ENCODE measurements at regions not wholly inside any gene's neighbourhood (a gene's known extent, or its start where the extent isn't known, plus 50 kb on each side); places are given as distances from the start of the nearest gene placed in this dataset.

DNA sequence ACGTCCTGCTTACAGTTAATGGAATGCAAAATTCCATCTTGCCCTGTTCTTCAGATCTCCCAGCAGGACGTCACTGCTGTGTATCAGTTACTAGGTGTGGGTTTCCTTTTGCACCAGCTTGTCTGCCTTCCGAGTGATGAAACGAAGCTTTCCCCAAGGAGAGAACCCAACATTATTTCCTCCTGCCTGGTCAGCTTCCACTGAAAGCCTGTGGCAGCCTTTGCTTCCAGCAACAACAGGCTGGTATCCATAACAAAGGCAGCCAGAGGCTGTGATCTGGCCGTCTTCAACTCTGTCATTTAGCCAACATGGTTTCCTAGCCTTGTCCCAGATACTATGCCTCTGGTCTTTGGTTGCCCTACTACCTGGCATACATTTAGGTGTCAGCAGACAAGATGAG lies 78.9 kb upstream of the HEY2 start:
- TF ChIP-seq ZFX (IDR thresholded peaks at IDR 0.05), result no peak
- TF ChIP-seq, protein P1, sequence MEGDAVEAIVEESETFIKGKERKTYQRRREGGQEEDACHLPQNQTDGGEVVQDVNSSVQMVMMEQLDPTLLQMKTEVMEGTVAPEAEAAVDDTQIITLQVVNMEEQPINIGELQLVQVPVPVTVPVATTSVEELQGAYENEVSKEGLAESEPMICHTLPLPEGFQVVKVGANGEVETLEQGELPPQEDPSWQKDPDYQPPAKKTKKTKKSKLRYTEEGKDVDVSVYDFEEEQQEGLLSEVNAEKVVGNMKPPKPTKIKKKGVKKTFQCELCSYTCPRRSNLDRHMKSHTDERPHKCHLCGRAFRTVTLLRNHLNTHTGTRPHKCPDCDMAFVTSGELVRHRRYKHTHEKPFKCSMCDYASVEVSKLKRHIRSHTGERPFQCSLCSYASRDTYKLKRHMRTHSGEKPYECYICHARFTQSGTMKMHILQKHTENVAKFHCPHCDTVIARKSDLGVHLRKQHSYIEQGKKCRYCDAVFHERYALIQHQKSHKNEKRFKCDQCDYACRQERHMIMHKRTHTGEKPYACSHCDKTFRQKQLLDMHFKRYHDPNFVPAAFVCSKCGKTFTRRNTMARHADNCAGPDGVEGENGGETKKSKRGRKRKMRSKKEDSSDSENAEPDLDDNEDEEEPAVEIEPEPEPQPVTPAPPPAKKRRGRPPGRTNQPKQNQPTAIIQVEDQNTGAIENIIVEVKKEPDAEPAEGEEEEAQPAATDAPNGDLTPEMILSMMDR (conservative IDR thresholded peaks at IDR 0.05), result no peak
- H3K27ac ChIP-seq, result no peak overlapping the region

DNA sequence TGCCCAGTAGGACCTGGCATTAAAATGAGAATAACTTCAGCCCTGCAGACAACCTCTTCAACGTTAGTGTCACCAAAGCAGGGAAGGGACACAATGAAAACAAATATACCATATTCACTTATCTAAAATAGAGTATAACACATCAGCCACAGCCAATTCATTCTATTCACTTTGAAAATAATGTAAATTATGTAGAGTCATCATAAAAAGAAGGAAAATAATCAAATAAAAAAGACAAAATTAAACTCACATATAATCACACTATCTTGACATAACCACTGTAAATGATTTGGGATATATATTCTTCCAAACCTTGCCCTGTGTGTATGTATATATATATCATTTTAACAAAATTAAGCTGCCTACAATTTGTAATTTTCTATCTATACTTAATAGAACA lies 78.1 kb upstream of the HEY2 start:
- TF ChIP-seq ZFX (IDR thresholded peaks at IDR 0.05), result no peak
- TF ChIP-seq, protein P1 (conservative IDR thresholded peaks at IDR 0.05), result no peak
- no peak overlapping the region for H3K27ac ChIP-seq

DNA sequence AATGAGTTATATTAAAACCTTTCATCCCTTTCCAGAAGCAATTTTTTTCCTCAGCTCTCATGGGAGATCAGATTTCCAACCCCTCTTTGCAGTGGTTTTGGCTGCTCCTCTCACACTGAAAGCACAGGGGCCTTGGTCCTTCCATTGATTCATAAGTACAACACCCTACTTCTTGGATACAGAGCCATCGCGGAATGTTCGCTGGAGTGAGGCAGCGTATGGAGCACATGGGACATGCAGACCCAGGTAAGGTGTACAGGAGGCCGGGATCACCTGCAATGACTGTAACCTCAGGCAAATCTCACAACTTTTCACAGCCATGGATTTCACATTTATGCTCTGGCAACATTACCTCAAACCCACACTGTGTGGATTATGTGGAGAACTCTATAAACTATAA lies 75.2 kb upstream of the HEY2 start:
- TF ChIP-seq, protein P1 (conservative IDR thresholded peaks at IDR 0.05), result no peak
- no peak for TF ChIP-seq ZFX (IDR thresholded peaks at IDR 0.05)
- no peak overlapping the region for H3K27ac ChIP-seq

DNA sequence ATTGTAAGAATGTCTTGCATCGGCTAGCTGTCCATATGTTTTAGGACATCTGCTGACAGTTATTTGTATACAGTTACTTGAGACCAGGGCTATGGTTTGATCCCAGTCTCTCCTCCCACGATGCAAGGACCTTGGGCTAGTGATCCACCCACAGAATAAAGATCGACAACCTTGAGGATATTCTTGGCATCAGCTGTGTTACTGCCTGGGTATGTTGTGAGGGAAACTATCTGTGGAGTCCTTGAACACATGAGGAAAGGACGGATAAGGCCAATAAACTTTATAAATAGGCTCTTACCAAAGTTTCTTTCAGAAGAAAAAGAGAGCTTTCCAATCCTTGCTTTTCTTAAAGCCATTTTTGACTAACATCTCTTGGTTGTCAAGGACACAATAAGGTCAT lies 70.8 kb upstream of the HEY2 start:
- TF ChIP-seq ZFX (IDR thresholded peaks at IDR 0.05), result no peak
- TF ChIP-seq, protein P1 (conservative IDR thresholded peaks at IDR 0.05), result no peak
- H3K27ac ChIP-seq, result no peak overlapping the region

DNA sequence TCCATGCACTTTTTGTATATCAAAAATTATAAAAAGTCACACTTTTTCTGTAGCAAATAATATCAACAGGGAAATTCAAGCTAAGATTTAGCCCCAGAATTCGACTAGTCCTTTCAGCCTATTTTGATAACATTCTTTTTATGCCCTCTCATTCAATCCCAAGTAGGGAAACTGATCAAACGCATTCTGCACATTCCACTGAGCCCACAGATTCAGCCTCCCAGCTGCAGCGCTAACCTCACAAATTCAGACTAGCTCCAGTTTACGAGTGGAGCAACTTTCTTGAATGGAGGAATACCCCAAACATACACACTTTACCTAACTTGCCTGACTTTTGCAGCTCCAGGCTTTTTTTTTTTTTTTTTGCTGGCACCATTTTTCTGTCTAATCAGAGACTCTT lies 70.3 kb upstream of the HEY2 start:
- no peak overlapping the region for H3K27ac ChIP-seq
- TF ChIP-seq, protein P1 (conservative IDR thresholded peaks at IDR 0.05), result no peak
- no peak for TF ChIP-seq ZFX (IDR thresholded peaks at IDR 0.05)

DNA sequence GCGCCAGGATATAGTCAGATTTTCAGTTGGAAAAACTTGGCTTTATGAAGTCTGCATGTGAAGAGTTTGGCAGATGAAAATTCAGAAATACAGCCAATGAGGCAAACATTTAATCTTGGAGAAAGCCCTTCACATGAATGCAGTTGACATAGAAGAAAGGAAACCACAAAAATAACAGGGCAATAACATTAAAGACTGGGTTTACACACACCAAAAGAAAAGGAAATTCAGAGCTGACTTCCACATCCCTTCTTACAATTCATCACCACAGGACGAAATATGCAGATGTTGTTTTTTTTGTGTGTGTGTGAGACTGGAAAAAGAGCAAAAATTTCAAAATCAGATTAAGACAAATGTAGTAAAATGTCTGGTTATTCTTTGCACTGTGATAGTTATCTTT lies 69.8 kb upstream of the HEY2 start:
- no peak for TF ChIP-seq ZFX (IDR thresholded peaks at IDR 0.05)
- TF ChIP-seq, protein P1 (conservative IDR thresholded peaks at IDR 0.05), result no peak
- H3K27ac ChIP-seq, result no peak overlapping the region

DNA sequence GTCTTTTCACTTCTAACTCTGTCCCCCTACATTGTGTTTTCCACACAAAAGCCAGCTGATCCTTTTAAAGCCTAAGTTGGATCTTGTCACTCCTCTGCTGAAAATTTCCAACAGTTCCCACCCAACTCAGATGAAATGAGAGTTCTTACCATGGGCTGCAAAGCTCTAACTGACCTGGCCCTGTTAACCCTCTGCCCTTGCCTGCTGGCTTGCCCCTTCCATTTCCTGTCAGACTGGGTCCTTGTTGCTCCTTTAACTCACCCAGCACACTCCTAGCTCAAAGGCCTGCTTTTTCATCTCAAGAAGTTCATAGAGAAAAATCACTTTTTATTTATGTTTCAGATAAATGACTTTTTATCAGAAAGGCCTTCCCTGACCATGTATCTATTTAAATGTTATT lies 66.5 kb upstream of the HEY2 start:
- TF ChIP-seq, protein P1 (conservative IDR thresholded peaks at IDR 0.05), result no peak
- no peak for TF ChIP-seq ZFX (IDR thresholded peaks at IDR 0.05)
- H3K27ac ChIP-seq, result no peak overlapping the region

All from C4-2B (cell line).